AG04450 (cell line): ENCODE measurements at regions not wholly inside any gene's neighbourhood (a gene's known extent, or its start where the extent isn't known, plus 50 kb on each side); places are given as distances from the start of the nearest gene placed in this dataset.

ENCODE experiments used
- CTCF ChIA-PET: fragments of 300-600, 350-600 bp; formaldehyde crosslinking; extraction: SDS; loops from one replicate; lab custom pipeline; 2022; ENCODE audit warnings: antibody characterized with exemption, inconsistent platforms; lab: Charles Lee
- POLR2A ChIA-PET: fragments of 350-600 bp; formaldehyde crosslinking; extraction: SDS; loops from one replicate; lab custom pipeline; 2021; ENCODE audit warnings: antibody characterized with exemption, inconsistent platforms; lab: Yijun Ruan, JAX
- DNase-seq: peaks from one replicate; pipeline ENCODE4 v3.0.0-alpha.2; 2011; ENCODE audit warnings: low read depth, low spot score
- H3K27ac ChIP-seq: one replicate; pipeline ENCODE4 v1.5.1; 2012; ENCODE audit warnings: low read depth, low read length, control low read depth
- H3K27me3 ChIP-seq: one replicate; pipeline ENCODE4 v1.6.0; 2012; ENCODE audit warnings: low read length; ENCODE audit not compliant: control insufficient read depth, insufficient read depth
- H3K4me3 ChIP-seq: 2 replicates; pipeline ENCODE4 v1.5.1; 2011; ENCODE audit warnings: mild to moderate bottlenecking, low read depth, low read length, control low read depth
- H3K9me3 ChIP-seq: 2 replicates; pipeline ENCODE4 v1.5.1; 2012; ENCODE audit warnings: low read length; ENCODE audit not compliant: control insufficient read depth, insufficient read depth
- CTCF ChIP-seq: IDR thresholded peaks from 2 replicates; pipeline ENCODE4 v1.5.1; 2011; ENCODE audit warnings: low read depth, low read length, control low read depth, inconsistent platforms

DNA sequence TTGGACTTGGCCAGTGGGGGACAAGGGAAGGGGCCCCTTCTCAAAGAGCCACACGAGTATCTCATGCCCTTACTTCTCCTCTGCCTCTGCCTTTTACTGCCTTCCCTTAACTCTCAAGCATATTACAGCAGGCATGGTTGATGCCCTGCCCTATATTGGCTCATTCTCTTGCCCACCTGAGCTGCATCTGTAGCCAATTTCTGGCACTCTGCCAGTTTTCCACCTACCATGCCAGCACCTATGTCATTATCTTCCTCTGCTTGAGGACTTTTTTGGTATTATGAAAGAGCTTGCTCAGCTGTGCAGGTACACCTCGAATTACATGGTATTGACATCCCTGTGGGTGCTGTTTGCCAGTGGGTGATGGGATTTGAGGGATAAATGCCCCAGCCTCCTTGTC lies 181.8 kb downstream of the OXSM start:
- no peaks in the 10 kb centered on the region for H3K9me3 ChIP-seq
- TF ChIP-seq CTCF = no peak
- H3K27me3 ChIP-seq = no peaks in the 10 kb centered on the region
- no peak for DNase-seq
- ChIA-PET POLR2A (no interaction called here), CTCF (no interaction called here)
- no peak overlapping the region for H3K27ac ChIP-seq
- no peak overlapping the region for H3K4me3 ChIP-seq

- H3K27ac ChIP-seq = no peak overlapping the region
- no peak for TF ChIP-seq CTCF
- DNase-seq = no peak
- H3K27me3 ChIP-seq = no peaks in the 10 kb centered on the region
- ChIA-PET POLR2A (no interaction called here), CTCF (no interaction called here)
- no peak overlapping the region for H3K4me3 ChIP-seq
- H3K9me3 ChIP-seq = no peaks in the 10 kb centered on the region
Measured at GRCh38 chr3:25973122-25973521, 183.2 kb downstream of the OXSM start.

DNA sequence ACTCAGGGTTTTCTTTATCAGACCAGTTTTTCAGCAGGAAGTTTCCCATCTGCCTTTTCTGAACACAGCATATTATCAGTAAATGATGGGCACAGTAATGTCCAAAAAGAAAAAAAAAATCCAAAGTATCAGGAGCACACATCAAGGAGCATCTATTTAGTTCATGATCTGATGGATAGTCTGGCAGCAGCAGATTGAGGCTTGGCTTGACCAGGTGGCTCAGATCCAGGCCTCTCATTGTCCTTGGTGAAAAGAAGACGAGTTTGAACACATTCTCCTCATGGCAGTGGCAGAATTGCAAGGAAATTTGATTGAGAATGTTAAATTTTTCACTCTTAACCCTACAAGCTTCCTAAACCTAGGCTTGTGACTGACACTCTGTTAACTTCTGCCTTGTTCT lies 192.9 kb downstream of the OXSM start:
- no peak overlapping the region for H3K4me3 ChIP-seq
- no peaks in the 10 kb centered on the region for H3K27me3 ChIP-seq
- ChIA-PET CTCF (no interaction called here), POLR2A (no interaction called here)
- H3K27ac ChIP-seq = no peak overlapping the region
- no peak for DNase-seq
- TF ChIP-seq CTCF = no peak
- no peaks in the 10 kb centered on the region for H3K9me3 ChIP-seq

DNA sequence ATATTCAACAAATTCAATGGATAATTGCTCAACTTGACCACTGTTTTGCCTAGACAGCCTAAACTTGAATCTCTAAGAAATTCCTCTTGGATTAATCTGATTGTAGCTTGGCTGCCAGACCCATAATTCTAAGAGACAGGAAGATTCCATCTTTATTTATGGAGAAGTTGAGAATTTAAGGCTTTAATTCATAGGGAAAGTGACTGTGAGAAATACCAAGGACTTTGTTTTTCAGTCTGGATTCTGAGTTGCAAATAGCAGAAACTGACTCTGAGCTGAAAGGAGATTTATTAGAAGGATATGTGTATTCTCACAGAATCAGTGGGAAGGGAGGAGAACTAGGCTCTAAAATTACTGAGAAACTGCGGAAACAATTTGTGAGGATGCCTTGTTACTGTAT lies 195.7 kb downstream of the OXSM start:
- POLR2A ChIA-PET = no interaction called here
- Histone ChIP-seq H3K4me3 (no peak overlapping the region), H3K27ac (no peak overlapping the region), H3K27me3 (no peaks in the 10 kb centered on the region), H3K9me3 (no peaks in the 10 kb centered on the region)
- CTCF ChIA-PET = no interaction called here
- TF ChIP-seq CTCF = no peak
- no peak for DNase-seq

- Histone ChIP-seq H3K27me3 (no peaks in the 10 kb centered on the region), H3K27ac (no peak overlapping the region), H3K4me3 (no peak overlapping the region), H3K9me3 (peaks cover 2% of the 10 kb centered on the region; the same call in 1 of the 2 replicates)
- no peak for TF ChIP-seq CTCF
- POLR2A ChIA-PET = no interaction called here
- no peak for DNase-seq
- CTCF ChIA-PET = interaction anchor here (0.6 kb wide), 1 partner anchor 9 kb away, joined by 3 read pairs; no protein-coding TSS in a partner anchor
Measured at GRCh38 chr3:25992606-25993005, 202.7 kb downstream of the OXSM start.
